ENCODE measurements at regions not wholly inside any gene's neighbourhood (a gene's known extent, or its start where the extent isn't known, plus 50 kb on each side); places are given as distances from the start of the nearest gene placed in this dataset.

- no peak for TF ChIP-seq CTCF (IDR thresholded peaks at IDR 0.05; ENCODE audit: low read length)
- no peak for TF ChIP-seq EZH2phosphoT487 (IDR thresholded peaks at IDR 0.05; ENCODE audit: low read length)
Observed at GRCh38 chr4:15213302-15213970, 211.2 kb downstream of the CPEB2 start.
